ENCODE measurements at regions not wholly inside any gene's neighbourhood (a gene's known extent, or its start where the extent isn't known, plus 50 kb on each side); places are given as distances from the start of the nearest gene placed in this dataset.

DNA sequence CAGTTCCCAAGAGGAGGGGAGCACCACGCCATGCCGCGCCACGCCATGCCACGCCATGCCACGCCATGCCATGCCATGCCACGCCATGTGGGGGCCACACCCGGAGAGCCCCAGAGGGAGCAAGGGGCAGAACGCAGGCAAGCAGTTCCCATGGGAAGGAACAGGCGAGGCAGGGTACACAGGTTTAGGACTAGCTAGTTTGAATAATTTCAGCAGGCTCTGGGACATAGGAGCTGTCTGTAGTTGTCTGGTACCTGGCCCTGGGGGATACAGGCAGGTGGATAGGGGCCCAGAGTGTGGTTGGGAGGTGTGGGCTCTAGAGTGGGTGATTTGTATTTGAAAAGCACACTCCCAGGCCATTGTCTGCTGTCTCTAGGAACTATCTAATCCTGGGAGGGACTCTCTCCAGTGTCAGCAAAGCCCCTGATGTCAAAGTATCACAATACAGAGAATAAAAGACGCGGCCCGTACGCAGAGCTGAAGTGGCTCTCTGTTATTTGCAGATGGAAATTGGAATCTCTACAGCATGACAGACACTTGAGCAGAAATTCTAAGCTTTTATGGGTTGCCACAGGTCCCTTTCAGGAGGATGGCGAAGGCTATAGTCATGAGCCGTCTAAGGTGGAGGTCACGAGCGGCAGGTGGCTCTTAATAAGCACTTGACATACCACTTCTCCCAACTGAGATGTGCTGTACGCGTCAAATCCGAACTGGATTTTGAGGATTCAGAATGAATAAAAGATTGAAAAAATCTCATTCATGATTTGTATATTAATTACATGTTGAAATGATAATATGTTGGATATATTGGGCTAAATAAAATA is 220.8 kb upstream of the TNRC6C start:
- CTCF ChIA-PET, result no interaction called here
- POLR2A ChIA-PET, result no interaction called here
- ATAC-seq (ENCODE audit: poor library complexity), result no peak
- TF ChIP-seq, protein P1, sequence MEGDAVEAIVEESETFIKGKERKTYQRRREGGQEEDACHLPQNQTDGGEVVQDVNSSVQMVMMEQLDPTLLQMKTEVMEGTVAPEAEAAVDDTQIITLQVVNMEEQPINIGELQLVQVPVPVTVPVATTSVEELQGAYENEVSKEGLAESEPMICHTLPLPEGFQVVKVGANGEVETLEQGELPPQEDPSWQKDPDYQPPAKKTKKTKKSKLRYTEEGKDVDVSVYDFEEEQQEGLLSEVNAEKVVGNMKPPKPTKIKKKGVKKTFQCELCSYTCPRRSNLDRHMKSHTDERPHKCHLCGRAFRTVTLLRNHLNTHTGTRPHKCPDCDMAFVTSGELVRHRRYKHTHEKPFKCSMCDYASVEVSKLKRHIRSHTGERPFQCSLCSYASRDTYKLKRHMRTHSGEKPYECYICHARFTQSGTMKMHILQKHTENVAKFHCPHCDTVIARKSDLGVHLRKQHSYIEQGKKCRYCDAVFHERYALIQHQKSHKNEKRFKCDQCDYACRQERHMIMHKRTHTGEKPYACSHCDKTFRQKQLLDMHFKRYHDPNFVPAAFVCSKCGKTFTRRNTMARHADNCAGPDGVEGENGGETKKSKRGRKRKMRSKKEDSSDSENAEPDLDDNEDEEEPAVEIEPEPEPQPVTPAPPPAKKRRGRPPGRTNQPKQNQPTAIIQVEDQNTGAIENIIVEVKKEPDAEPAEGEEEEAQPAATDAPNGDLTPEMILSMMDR (IDR thresholded peaks at IDR 0.05), result no peak
- Histone ChIP-seq H3K27me3 (ENCODE audit: control insufficient read depth in 1 of 2, insufficient read depth in 2 of 2, low read length in 2 of 2) (peaks cover 4 to 7% of the 10 kb centered on the region in 2 experiments), H3K36me3 (ENCODE audit: insufficient read depth, low read length) (no peaks in the 10 kb centered on the region), H3K9me3 (ENCODE audit: control insufficient read depth in 1 of 2, insufficient read depth in 1 of 2, low read length in 2 of 2) (peaks cover 0 to 17% of the 10 kb centered on the region in 2 experiments), H3K4me1 (ENCODE audit: insufficient read depth, low read length) (no peaks in the 10 kb centered on the region), H3K4me3 (ENCODE audit: low read length) (no peak overlapping the region), H3K27ac (ENCODE audit: low read depth in 1 of 2, low read length in 2 of 2) (no peak overlapping the region)
- Mint-ChIP-seq H3K4me1 (ENCODE audit: low read depth) (no peaks in the 10 kb centered on the region), H3K27me3 (peaks cover 8% of the 10 kb centered on the region), H3K36me3 (ENCODE audit: low read depth) (no peaks in the 10 kb centered on the region), H3K4me3 (no peak overlapping the region), H3K27ac (no peak overlapping the region), H3K9me3 (peaks cover 4% of the 10 kb centered on the region)
- intact Hi-C loops (cut with DNase I, micrococcal nuclease), result no loop called here
- DNase-seq, result no peak

DNA sequence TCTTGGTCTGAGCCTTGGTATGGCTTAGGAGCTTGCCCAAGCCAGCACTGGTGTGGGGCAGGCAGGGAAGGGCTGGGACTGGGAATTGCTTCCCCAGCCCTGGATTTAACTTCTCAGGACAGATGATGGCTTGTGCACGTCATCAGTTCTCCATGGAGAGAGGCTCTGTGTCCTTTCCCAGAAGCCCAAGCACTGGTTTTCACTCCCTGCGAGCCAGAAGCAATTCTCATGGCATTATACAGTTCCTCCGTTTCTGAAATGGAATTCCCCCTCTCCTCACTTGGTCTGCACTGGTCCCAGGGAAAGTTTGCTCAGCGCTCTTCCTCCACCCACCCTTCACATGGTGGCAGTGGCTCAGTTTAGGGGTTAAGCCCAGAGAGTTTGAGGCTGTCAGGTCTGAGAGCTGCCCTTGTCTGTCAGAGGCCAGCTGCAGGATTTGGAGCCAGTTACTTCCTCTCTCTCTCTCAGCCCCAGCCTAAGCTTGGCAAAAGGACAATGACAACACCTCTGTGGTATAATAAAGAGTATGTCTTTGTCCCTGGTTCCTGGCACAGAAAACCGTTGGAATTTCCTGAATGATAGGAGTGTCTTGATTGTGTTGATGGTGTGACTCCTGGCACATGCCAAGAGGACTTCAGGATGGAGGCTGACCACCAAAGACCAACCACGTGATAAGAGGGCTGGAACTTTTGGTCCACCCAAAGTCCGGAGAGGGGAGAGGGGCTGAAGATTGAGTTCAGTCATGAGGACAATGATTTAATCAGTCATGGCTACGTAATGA is 219.6 kb upstream of the TNRC6C start:
- Histone ChIP-seq H3K27me3 (ENCODE audit: control insufficient read depth in 1 of 2, insufficient read depth in 2 of 2, low read length in 2 of 2) (peaks cover 4 to 5% of the 10 kb centered on the region in 2 experiments), H3K9me3 (ENCODE audit: control insufficient read depth in 1 of 2, insufficient read depth in 1 of 2, low read length in 2 of 2) (peaks cover 0 to 15% of the 10 kb centered on the region in 2 experiments), H3K4me1 (ENCODE audit: insufficient read depth, low read length) (no peaks in the 10 kb centered on the region), H3K27ac (ENCODE audit: low read depth in 1 of 2, low read length in 2 of 2) (no peak overlapping the region), H3K4me3 (ENCODE audit: low read length) (no peak overlapping the region), H3K36me3 (ENCODE audit: insufficient read depth, low read length) (no peaks in the 10 kb centered on the region)
- TF ChIP-seq, protein P1 (IDR thresholded peaks at IDR 0.05), result no peak
- no peaks in the 10 kb centered on the region for H3K36me3 Mint-ChIP-seq (ENCODE audit: low read depth)
- ChIA-PET POLR2A (no interaction called here), CTCF (no interaction called here)
- intact Hi-C loops (cut with DNase I, micrococcal nuclease), result no loop called here
- no peak overlapping the region for H3K4me3 Mint-ChIP-seq
- H3K9me3 Mint-ChIP-seq, result no peaks in the 10 kb centered on the region
- no peaks in the 10 kb centered on the region for H3K4me1 Mint-ChIP-seq (ENCODE audit: low read depth)
- ATAC-seq (ENCODE audit: poor library complexity) (no peak), DNase-seq (no peak)
- H3K27me3 Mint-ChIP-seq, result no peaks in the 10 kb centered on the region
- no peak overlapping the region for H3K27ac Mint-ChIP-seq

- ChIA-PET CTCF (no interaction called here), POLR2A (interaction anchor here (1.0 kb wide), 1 partner anchor 73 kb away, joined by 4 read pairs; no protein-coding TSS in a partner anchor)
- Mint-ChIP-seq H3K4me1 (ENCODE audit: low read depth) (no peaks in the 10 kb centered on the region), H3K4me3 (no peak overlapping the region), H3K36me3 (ENCODE audit: low read depth) (no peaks in the 10 kb centered on the region), H3K27me3 (no peaks in the 10 kb centered on the region), H3K27ac (no peak overlapping the region), H3K9me3 (no peaks in the 10 kb centered on the region)
- TF ChIP-seq, protein P1 (IDR thresholded peaks at IDR 0.05), result no peak
- DNase-seq, result no peak
- no peak for ATAC-seq (ENCODE audit: poor library complexity)
- Histone ChIP-seq H3K36me3 (ENCODE audit: insufficient read depth, low read length) (no peaks in the 10 kb centered on the region), H3K27ac (ENCODE audit: low read depth in 1 of 2, low read length in 2 of 2) (no peak overlapping the region), H3K27me3 (ENCODE audit: control insufficient read depth in 1 of 2, insufficient read depth in 2 of 2, low read length in 2 of 2) (peaks cover 0 to 4% of the 10 kb centered on the region in 2 experiments), H3K4me3 (ENCODE audit: low read length) (no peak overlapping the region), H3K9me3 (ENCODE audit: control insufficient read depth in 1 of 2, insufficient read depth in 1 of 2, low read length in 2 of 2) (peaks cover 0 to 13% of the 10 kb centered on the region in 2 experiments), H3K4me1 (ENCODE audit: insufficient read depth, low read length) (no peaks in the 10 kb centered on the region)
- intact Hi-C loops (cut with DNase I, micrococcal nuclease), result loop anchor here (2.0 to 10.0 kb wide), 2 partner anchors 198 to 816 kb away; no protein-coding TSS in a partner anchor
Measured at GRCh38 chr17:77740481-77740880, 218.0 kb upstream of the TNRC6C start.
